ENCODE measurements at regions not wholly inside any gene's neighbourhood (a gene's known extent, or its start where the extent isn't known, plus 50 kb on each side); places are given as distances from the start of the nearest gene placed in this dataset.
"Not testable (repeated sequence)": the region's sequence is repeated elsewhere in the genome, so short reads cannot be mapped to it uniquely, and the experiment has no call there.

DNA sequence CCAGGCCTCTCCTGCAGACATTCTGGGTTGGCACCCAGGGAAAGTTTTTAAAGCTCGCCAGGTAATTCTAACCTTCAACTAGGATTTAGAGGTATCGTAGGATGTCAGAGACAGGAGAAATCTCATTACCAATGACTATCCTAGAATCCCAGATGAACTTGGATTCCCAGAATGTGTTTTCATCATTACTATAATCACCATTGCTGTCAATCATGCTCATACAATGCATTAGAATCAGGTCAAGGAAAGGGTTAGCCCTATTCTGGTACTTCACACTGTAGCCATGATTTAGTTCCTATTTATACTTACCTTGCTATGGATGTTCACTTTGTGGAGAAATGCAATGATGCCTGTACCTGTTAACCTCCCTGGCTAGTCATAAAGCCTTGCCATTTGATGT, 67.0 kb upstream of the GPR158 start:
- no peaks in the 10 kb centered on the region; the same call in 1 of the 2 replicates for H4K20me1 ChIP-seq (ENCODE audit: control insufficient read depth, insufficient read depth, low read depth, low read length)
- no peaks in the 10 kb centered on the region for H3K9me3 ChIP-seq (ENCODE audit: control insufficient read depth, insufficient read depth, low read length)
- H3K36me3 ChIP-seq (ENCODE audit: control insufficient read depth, low read length): no peaks in the 10 kb centered on the region
- no peaks in the 10 kb centered on the region for H3K4me1 ChIP-seq (ENCODE audit: control insufficient read depth, low read length)
- no peak overlapping the region for H3K4me3 ChIP-seq (ENCODE audit: low read length)
- no peaks in the 10 kb centered on the region for H3K9me2 ChIP-seq (replicated peaks; ENCODE audit: control insufficient read depth, low read length)
- no peak overlapping the region for H3K27ac ChIP-seq (ENCODE audit: low read depth, low read length)
- H3K4me2 ChIP-seq (ENCODE audit: low read length): no peak overlapping the region
- no peaks in the 10 kb centered on the region for H3K79me2 ChIP-seq (ENCODE audit: control insufficient read depth, low read length)
- TF ChIP-seq, protein P1, sequence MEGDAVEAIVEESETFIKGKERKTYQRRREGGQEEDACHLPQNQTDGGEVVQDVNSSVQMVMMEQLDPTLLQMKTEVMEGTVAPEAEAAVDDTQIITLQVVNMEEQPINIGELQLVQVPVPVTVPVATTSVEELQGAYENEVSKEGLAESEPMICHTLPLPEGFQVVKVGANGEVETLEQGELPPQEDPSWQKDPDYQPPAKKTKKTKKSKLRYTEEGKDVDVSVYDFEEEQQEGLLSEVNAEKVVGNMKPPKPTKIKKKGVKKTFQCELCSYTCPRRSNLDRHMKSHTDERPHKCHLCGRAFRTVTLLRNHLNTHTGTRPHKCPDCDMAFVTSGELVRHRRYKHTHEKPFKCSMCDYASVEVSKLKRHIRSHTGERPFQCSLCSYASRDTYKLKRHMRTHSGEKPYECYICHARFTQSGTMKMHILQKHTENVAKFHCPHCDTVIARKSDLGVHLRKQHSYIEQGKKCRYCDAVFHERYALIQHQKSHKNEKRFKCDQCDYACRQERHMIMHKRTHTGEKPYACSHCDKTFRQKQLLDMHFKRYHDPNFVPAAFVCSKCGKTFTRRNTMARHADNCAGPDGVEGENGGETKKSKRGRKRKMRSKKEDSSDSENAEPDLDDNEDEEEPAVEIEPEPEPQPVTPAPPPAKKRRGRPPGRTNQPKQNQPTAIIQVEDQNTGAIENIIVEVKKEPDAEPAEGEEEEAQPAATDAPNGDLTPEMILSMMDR (IDR thresholded peaks at IDR 0.05; ENCODE audit: low read depth, low read length, poor library complexity, severe bottlenecking): no peak
- no peak for TF ChIP-seq EZH2phosphoT487 (IDR thresholded peaks at IDR 0.05; ENCODE audit: borderline replicate concordance, low read length)
- no peaks in the 10 kb centered on the region for H3K27me3 ChIP-seq (ENCODE audit: control insufficient read depth, low read length)
- H3F3A ChIP-seq (ENCODE audit: control insufficient read depth, insufficient read depth): no peaks in the 10 kb centered on the region

DNA sequence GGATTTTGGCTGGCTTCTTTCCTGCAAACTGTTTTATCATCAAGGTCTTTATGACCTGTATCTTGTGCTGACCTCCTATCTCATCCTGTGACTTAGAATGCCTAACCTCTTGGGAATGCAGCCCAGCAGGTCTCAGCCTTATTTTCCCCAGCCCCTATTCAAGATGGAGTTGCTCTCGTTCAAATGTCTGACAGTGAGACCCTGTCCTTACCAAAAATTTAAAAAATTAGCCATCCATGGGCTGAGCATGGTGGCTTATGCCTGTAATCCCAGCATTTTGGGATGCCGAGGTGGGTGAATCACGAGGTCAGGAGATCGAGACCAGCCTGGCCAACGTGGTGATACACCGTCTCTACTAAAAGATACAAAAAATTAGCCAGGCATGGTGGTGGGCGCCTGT, 64.9 kb upstream of the GPR158 start:
- not testable (repeated sequence) for H3K4me2 ChIP-seq (ENCODE audit: low read length); H3K27me3 ChIP-seq (ENCODE audit: control insufficient read depth, low read length); H3K9me2 ChIP-seq (replicated peaks; ENCODE audit: control insufficient read depth, low read length); H3K36me3 ChIP-seq (ENCODE audit: control insufficient read depth, low read length); H3K79me2 ChIP-seq (ENCODE audit: control insufficient read depth, low read length); H3K4me3 ChIP-seq (ENCODE audit: low read length); H3K27ac ChIP-seq (ENCODE audit: low read depth, low read length); H4K20me1 ChIP-seq (ENCODE audit: control insufficient read depth, insufficient read depth, low read depth, low read length); H3K9me3 ChIP-seq (ENCODE audit: control insufficient read depth, insufficient read depth, low read length); H3K4me1 ChIP-seq (ENCODE audit: control insufficient read depth, low read length); H3F3A ChIP-seq (ENCODE audit: control insufficient read depth, insufficient read depth)

DNA sequence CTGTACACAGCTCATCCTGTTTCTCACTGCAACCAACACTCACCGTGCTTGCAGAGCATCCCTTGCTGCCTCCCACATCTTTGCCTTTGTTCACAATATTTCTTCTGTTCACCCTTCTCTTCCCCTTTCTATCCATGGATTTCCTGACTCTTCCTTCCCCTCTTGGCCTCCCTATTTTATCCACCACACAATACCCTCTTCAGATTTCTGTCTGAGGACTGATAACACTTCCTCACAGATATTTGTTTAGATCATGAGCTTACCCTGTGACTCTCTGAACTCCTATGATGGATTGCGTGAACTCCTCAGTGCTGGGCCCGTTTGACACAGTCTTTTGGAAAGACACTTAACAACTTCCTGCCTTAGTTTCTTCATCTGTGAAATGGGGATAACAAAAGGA, 62.8 kb upstream of the GPR158 start:
- Histone ChIP-seq H3F3A (ENCODE audit: control insufficient read depth, insufficient read depth) (no peaks in the 10 kb centered on the region), H3K27ac (ENCODE audit: low read depth, low read length) (no peak overlapping the region), H3K9me2 (replicated peaks; ENCODE audit: control insufficient read depth, low read length) (no peaks in the 10 kb centered on the region), H3K27me3 (ENCODE audit: control insufficient read depth, low read length) (no peaks in the 10 kb centered on the region), H4K20me1 (ENCODE audit: control insufficient read depth, insufficient read depth, low read depth, low read length) (no peaks in the 10 kb centered on the region; the same call in 1 of the 2 replicates), H3K79me2 (ENCODE audit: control insufficient read depth, low read length) (no peaks in the 10 kb centered on the region), H3K4me2 (ENCODE audit: low read length) (no peak overlapping the region), H3K36me3 (ENCODE audit: control insufficient read depth, low read length) (no peaks in the 10 kb centered on the region), H3K4me1 (ENCODE audit: control insufficient read depth, low read length) (no peaks in the 10 kb centered on the region), H3K4me3 (ENCODE audit: low read length) (no peak overlapping the region), H3K9me3 (ENCODE audit: control insufficient read depth, insufficient read depth, low read length) (no peaks in the 10 kb centered on the region)
- TF ChIP-seq EZH2phosphoT487 (IDR thresholded peaks at IDR 0.05; ENCODE audit: borderline replicate concordance, low read length): no peak
- TF ChIP-seq, protein P1 (IDR thresholded peaks at IDR 0.05; ENCODE audit: low read depth, low read length, poor library complexity, severe bottlenecking): no peak

DNA sequence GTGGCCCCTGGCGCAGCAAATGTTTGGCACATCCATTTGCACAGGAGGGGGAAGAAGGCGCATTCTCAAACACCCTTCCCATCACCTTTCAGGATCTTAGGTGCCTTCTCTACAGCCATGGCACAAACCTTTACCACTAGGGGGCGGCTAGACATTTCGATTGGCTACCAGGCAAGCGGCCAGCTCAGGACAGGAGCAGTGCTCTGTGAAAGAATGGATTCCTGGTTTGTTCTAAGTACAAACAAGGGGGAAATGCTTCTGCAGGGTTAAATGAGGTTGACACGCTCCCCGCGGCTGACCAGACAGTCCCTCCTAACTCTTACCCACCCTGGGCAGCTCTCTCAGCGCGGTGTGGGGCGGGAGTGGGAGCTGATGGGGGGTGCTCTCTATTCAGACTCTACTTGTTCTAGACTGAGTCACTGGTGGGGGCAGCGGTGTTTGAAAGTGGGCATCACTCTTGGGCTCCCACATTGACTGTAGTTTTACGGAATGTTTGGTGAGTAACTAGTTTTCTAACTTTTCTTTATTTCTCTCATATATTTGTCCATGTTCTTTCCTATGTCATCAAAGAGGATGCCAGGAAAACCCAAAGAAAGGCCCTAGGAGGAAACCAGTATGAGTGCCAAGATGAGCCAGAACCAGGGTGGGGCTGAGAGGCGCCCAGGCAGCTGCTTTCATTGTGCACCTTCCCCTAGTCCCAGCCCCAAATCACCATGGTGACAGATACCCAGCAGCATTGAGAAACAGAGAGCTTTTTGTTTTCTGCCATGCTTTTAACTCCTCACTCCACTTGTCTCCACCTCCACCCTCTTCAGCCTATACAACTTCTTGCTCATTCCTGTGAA, 61.4 kb upstream of the GPR158 start:
- no peak overlapping the region for H3K27ac ChIP-seq (ENCODE audit: low read depth, low read length)
- H3K9me2 ChIP-seq (replicated peaks; ENCODE audit: control insufficient read depth, low read length): no peaks in the 10 kb centered on the region
- no peak for TF ChIP-seq EZH2phosphoT487 (IDR thresholded peaks at IDR 0.05; ENCODE audit: borderline replicate concordance, low read length)
- TF ChIP-seq, protein P1 (IDR thresholded peaks at IDR 0.05; ENCODE audit: low read depth, low read length, poor library complexity, severe bottlenecking): peak; percentile 79
- no peaks in the 10 kb centered on the region for H3K4me1 ChIP-seq (ENCODE audit: control insufficient read depth, low read length)
- no peaks in the 10 kb centered on the region; the same call in 1 of the 2 replicates for H4K20me1 ChIP-seq (ENCODE audit: control insufficient read depth, insufficient read depth, low read depth, low read length)
- no peak overlapping the region for H3K4me3 ChIP-seq (ENCODE audit: low read length)
- no peak overlapping the region for H3K4me2 ChIP-seq (ENCODE audit: low read length)
- H3K36me3 ChIP-seq (ENCODE audit: control insufficient read depth, low read length): no peaks in the 10 kb centered on the region
- H3K9me3 ChIP-seq (ENCODE audit: control insufficient read depth, insufficient read depth, low read length): no peaks in the 10 kb centered on the region
- no peaks in the 10 kb centered on the region for H3K27me3 ChIP-seq (ENCODE audit: control insufficient read depth, low read length)
- no peaks in the 10 kb centered on the region for H3K79me2 ChIP-seq (ENCODE audit: control insufficient read depth, low read length)
- no peaks in the 10 kb centered on the region for H3F3A ChIP-seq (ENCODE audit: control insufficient read depth, insufficient read depth)
